ENCODE measurements at regions not wholly inside any gene's neighbourhood (a gene's known extent, or its start where the extent isn't known, plus 50 kb on each side); places are given as distances from the start of the nearest gene placed in this dataset.
"Not testable (repeated sequence)": the region's sequence is repeated elsewhere in the genome, so short reads cannot be mapped to it uniquely, and the experiment has no call there.

GRCh38 chr11:29050962-29051361 is 942.8 kb downstream of the METTL15 start:
- not testable (repeated sequence) for DNase-seq (ENCODE audit: low spot score)

GRCh38 chr11:29040489-29040888 is 932.3 kb downstream of the METTL15 start:
- DNase-seq (ENCODE audit: low spot score), result no peak

DNA sequence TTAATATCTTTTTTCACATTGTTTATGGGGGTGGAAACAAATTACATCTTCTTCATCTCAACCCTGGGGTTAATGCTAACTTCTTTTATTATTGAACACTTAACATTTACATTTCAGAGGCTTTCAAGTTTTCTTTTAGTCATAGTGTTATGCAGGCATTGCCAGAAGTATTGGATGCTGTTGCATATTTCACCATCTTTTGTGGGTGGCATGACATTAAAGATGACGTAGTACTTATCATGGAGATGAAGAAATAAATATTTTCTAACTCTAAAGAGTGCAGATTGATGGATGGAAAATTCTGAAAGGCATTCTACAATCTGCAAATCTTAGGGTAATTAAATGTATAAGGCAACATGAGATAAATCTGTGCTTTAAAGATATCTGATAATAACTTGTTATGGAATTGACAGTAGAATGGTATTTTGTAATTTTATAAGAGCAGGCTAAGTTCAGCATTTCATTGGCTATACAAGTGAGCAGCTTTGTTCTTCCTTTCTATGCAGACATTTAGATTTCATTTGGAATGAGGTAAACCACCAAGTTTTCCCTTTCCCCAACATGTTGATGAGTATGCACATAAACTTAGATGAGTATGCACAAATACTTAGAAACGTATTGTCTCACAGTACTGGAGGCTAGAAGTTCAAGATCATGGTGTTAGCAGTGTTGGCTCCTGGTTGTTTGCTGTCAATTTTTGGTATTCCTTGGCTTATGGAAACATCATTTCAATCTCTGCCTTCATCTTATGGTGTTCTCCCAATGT is 924.4 kb downstream of the METTL15 start:
- DNase-seq (ENCODE audit: low spot score), result no peak

DNA sequence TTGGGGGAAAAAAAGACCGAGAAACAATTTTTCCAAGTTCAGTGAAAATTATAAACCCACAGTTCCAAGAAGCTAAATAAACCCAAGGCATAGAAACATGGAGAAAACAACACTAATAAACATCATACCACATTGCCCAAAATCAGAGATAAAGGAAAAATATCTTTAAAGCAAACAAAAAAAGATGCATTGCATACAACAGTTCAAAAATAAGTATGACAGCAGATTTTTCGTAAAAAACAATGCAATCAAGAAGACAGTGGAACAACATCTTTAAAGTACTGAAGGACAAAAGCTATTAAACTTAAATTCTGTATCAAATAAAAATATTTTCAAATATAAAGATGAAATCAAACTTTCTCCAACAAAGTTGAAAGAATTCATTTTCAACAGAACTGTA is 921.3 kb downstream of the METTL15 start:
- DNase-seq (ENCODE audit: low spot score), result no peak

GRCh38 chr11:29027436-29027835 is 919.2 kb downstream of the METTL15 start:
- no peak for DNase-seq (ENCODE audit: low spot score)

GRCh38 chr11:29026286-29026685 is 918.1 kb downstream of the METTL15 start:
- DNase-seq (ENCODE audit: low spot score), result no peak

- DNase-seq (ENCODE audit: low spot score), result no peak
These were observed 916.8 kb downstream of the METTL15 start for GRCh38 chr11:29025001-29025400.

DNA sequence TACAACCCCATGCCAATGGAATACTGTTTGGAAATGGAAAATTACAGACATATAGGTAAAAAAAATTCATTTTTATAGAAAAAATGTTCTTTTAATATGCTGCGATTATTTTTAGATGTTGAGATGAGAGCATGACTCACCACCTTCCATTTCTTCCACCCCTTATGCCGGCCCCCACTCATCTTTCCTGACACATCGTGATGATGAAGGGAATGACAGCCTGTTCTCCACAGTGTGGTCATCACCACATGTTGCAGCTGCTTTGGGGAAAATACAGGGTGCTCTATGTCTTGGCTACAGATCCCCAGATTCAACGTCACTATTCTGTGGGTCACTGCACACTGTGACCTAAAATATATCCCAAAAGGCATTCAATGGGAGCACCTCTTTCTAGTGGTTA is 916.2 kb downstream of the METTL15 start:
- no peak for DNase-seq (ENCODE audit: low spot score)

DNA sequence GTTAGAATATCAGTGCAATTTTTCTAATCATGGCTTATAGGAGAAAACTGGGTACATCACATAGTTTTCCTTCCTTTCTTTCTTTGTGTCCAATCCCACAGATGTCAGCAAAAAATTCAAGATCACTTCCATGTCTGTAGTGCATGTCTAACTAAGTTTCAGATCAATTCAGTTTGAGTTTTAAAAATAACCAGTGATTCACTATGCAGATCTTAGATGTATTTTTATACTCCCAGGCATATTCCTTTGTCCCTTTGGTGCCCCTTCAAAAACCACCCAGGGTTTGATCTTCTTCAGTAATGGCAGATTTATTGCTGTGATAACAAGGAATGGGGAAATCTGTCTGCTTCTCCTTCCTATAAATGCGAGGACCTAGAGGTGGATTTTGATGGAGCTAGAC is 915.6 kb downstream of the METTL15 start:
- DNase-seq (ENCODE audit: low spot score), result no peak

GRCh38 chr11:29022676-29023075 is 914.5 kb downstream of the METTL15 start:
- no peak for DNase-seq (ENCODE audit: low spot score)

DNA sequence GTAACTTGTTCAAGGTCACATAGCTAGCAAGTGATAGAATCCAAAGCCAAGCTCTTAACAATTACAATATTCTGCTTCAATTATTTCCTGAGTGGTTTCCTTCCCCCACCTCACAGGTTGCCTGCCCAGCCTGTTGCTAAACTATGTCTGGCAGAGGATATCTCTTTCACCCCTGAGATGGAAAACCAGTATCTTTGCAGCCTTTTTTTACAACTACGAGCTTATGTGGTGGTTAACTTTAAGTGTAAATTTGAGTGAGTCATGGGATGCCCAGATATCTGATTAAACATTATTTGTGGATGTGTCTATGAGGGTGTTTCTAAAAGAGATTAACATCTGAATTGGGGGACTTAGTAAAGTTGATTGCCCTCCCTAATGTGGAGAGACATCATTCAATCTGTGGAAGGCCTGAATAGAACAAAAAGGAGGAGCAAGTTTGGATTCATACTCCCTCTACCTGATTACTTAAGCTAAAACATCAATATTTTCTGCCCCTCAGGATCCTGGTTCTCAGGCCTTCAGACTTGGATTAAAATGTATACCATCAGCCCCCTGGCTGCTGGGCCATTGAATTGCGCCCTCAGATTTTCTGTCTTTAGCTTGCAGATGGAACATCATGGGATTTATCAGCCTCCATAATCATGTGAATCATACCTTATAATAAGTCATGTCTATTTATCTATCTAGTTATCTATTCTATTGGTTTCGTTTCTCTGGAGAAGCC is 911.9 kb downstream of the METTL15 start:
- peak; percentile 4 for DNase-seq (ENCODE audit: low spot score)

DNA sequence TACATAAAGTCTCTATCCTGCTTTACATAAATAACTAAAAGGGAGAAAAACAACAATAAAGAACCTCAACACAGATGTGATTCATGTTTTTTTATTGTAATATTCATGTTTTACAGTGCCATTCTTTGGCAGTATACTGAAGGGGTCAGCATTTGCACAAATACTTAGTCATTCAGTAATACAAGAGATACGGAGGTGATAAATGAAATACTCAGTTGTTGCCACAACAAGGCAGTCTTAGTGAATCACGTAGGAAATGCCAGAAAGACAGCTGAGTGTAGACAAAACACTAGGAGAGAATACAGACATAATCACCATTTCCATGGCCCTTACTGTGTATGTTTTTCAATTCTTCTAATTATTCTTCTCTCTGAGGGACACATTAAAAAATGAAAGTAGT is 910.4 kb downstream of the METTL15 start:
- DNase-seq (ENCODE audit: low spot score), result no peak

- no peak for DNase-seq (ENCODE audit: low spot score)
These were observed 909.8 kb downstream of the METTL15 start for GRCh38 chr11:29017941-29018340.

- no peak for DNase-seq (ENCODE audit: low spot score)
These were observed 904.3 kb downstream of the METTL15 start for GRCh38 chr11:29012507-29012906.

- no peak for DNase-seq (ENCODE audit: low spot score)
These were observed 901.2 kb downstream of the METTL15 start for GRCh38 chr11:29009426-29009825.

DNA sequence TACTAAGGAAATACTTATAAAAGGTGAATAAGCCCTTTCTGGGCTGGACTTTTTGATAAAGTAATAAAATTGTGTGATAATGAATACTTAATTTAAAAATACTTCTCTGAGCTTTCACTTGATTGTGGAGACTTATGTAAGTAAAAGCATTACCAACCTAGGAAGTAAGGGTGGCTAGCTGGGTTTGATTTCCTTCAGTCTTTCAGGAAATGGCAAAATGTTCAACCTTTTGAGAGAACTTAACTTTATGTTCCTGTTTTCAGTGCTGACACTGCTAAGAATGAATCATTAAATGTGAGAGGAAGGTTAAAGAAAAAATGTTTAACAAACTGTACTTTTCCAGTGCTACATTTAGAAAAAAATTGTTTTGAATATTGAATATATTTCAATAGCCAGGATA is 900.3 kb downstream of the METTL15 start:
- no peak for DNase-seq (ENCODE audit: low spot score)

- DNase-seq (ENCODE audit: low spot score), result no peak
These were observed 898.5 kb downstream of the METTL15 start for GRCh38 chr11:29006668-29007067.

GRCh38 chr11:29005401-29005980 is 897.3 kb downstream of the METTL15 start:
- no peak for DNase-seq (ENCODE audit: low spot score)

DNA sequence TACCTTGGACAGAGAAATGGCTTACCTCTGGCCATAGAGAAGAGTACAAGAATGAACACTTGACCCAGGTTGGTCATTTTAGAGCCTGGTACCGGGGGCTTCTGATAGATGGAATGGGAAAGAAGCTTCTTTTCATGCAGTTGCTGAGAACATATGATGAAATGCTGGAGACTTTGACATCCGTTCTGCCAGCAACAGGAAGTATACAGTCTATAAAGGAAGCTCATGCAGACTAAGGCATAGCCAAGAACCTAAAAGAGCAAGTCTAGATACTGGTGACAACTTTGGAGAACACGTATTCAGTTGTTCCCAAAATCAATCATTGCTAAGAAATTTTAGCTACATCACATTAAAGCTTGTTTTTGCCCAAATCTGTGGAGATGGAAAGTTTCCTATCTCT is 894.6 kb downstream of the METTL15 start:
- no peak for DNase-seq (ENCODE audit: low spot score)

GRCh38 chr11:28999620-29000019 is 891.4 kb downstream of the METTL15 start:
- DNase-seq (ENCODE audit: low spot score), result no peak

- DNase-seq (ENCODE audit: low spot score), result no peak
These were observed 884.8 kb downstream of the METTL15 start for GRCh38 chr11:28992996-28993395.

DNA sequence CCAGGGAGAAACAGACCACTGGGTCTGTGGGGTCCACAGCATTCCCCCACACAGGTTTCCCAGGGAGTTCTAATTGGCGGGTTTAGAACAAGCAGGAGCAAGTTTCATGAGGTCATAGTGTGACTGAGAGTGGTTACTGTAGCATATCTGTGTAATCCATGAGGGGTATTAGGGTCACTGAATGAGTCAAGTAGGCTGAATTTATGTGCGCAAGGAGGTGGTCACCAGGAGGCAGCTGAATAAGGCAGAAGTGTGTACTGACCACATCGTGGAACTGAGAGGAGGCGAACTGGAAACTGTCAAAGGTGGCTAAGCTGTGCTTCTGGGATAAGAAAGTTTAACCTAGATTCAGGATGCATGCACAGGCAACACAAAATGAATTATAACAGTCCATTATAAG is 876.0 kb downstream of the METTL15 start:
- DNase-seq (ENCODE audit: low spot score), result no peak

DNA sequence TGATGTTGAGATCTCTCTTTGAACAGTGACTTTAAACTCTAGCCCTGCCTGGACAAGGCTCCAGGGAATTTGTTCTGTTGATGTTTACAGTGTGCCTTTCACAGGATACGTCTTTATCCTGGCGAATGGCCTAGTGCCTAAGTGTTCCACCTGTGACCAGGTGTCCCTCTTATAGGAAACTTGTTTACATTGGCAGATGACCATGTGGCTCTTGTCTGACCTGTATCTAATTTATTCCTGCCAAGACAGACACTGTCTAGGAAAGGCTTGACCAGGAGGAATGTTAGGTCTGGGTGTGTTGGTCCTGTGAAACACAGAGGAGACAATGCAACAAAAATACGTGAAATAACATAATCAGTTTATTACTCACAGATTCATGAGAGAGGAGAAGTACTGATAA is 875.6 kb downstream of the METTL15 start:
- DNase-seq (ENCODE audit: low spot score), result no peak

Data from HuH-7 (cell line).